PC-9 (cell line): ENCODE measurements at regions not wholly inside any gene's neighbourhood (a gene's known extent, or its start where the extent isn't known, plus 50 kb on each side); places are given as distances from the start of the nearest gene placed in this dataset.

Source experiments
- BruUV-seq: library from RNA; stranded (reverse); fragments of 400-500 nt; replicated peaks from 2 replicates; lab custom pipeline; 2021; lab: Mats Ljungman, UMichigan
- CTCF ChIA-PET: fragments of 300-600 bp; sonication (Branson Sonifier 250); formaldehyde crosslinking; loops from one replicate; lab custom pipeline; 2022; ENCODE audit warnings: antibody characterized with exemption; lab: Charles Lee
- POLR2A ChIA-PET: fragments of 300-600 bp; sonication (Branson Sonifier 250); formaldehyde crosslinking; loops from one replicate; lab custom pipeline; 2022; ENCODE audit warnings: antibody characterized with exemption; ENCODE audit not compliant: unreplicated experiment; lab: Charles Lee
- DNase-seq, 2 experiments: peaks; one replicate each; pipeline versions ENCODE4 v3.0.0 to v3.0.0-alpha.2; 2015 to 2022; ENCODE audit warnings: mixed read lengths in 1 of 2
- H2AFZ ChIP-seq: fragments of 200-600 bp; sonication (generic); 2 replicates; pipeline ENCODE4 v1.8.1; 2017; ENCODE audit warnings: antibody characterized with exemption
- H3F3A ChIP-seq: fragments of 200-600 bp; sonication (generic); 2 replicates; pipeline ENCODE4 v1.8.1; 2017; ENCODE audit warnings: antibody characterized with exemption, mild to moderate bottlenecking, low read depth; ENCODE audit not compliant: insufficient read depth
- H3K27ac ChIP-seq: fragments of 200-600 bp; sonication (generic); 2 replicates; pipeline ENCODE4 v1.6.1; 2016; ENCODE audit warnings: mixed run types
- H3K27me3 ChIP-seq: fragments of 200-600 bp; sonication (generic); 2 replicates; pipeline ENCODE4 v1.6.1; 2016; ENCODE audit warnings: low read depth, mixed run types; ENCODE audit not compliant: insufficient read depth
- H3K36me3 ChIP-seq: fragments of 200-600 bp; sonication (generic); 2 replicates; pipeline ENCODE4 v1.6.1; 2016; ENCODE audit warnings: low read depth, mixed run types
- H3K4me1 ChIP-seq: fragments of 200-600 bp; sonication (generic); replicated peaks from 2 replicates; pipeline ENCODE4 v1.6.1; 2016; ENCODE audit warnings: mixed run types; ENCODE audit not compliant: insufficient read depth
- H3K4me2 ChIP-seq: fragments of 200-600 bp; sonication (generic); 2 replicates; pipeline ENCODE4 v1.6.1; 2017; ENCODE audit warnings: mixed run types
- H3K4me3 ChIP-seq: fragments of 200-600 bp; sonication (generic); 2 replicates; pipeline ENCODE4 v1.6.1; 2016; ENCODE audit warnings: mixed run types
- H3K79me2 ChIP-seq: fragments of 200-600 bp; sonication (generic); 2 replicates; pipeline ENCODE4 v1.6.1; 2017; ENCODE audit warnings: low read depth, mixed run types
- H3K9me2 ChIP-seq: fragments of 200-600 bp; sonication (generic); 2 replicates; pipeline ENCODE4 v1.8.1; 2017; ENCODE audit warnings: mild to moderate bottlenecking; ENCODE audit not compliant: insufficient read depth
- H3K9me3 ChIP-seq: fragments of 200-600 bp; sonication (generic); 2 replicates; pipeline ENCODE4 v1.8.1; 2016; ENCODE audit warnings: low read depth; ENCODE audit not compliant: insufficient read depth
- H4K20me1 ChIP-seq: fragments of 200-600 bp; sonication (generic); 2 replicates; pipeline ENCODE4 v1.8.1; 2017; ENCODE audit not compliant: insufficient read depth
- EZH2 ChIP-seq: fragments of 200-600 bp; sonication (generic); IDR thresholded peaks from 2 replicates; pipeline ENCODE4 v1.8.0; 2017; ENCODE audit warnings: antibody characterized with exemption, low read depth
- intact Hi-C: fragments of 100-400 bp; cut with micrococcal nuclease; formaldehyde crosslinking; loops from one replicate; pipeline ENCODE4 v1.10.0; 2022; ENCODE audit not compliant: unreplicated experiment
- TF ChIP-seq, protein P1 (sequence below): fragments of 200-600 bp; sonication (generic); conservative IDR thresholded peaks from 2 replicates; pipeline ENCODE4 v1.6.1; 2017; ENCODE audit warnings: mixed run types, antibody characterized with exemption, mild to moderate bottlenecking, moderate library complexity

DNA sequence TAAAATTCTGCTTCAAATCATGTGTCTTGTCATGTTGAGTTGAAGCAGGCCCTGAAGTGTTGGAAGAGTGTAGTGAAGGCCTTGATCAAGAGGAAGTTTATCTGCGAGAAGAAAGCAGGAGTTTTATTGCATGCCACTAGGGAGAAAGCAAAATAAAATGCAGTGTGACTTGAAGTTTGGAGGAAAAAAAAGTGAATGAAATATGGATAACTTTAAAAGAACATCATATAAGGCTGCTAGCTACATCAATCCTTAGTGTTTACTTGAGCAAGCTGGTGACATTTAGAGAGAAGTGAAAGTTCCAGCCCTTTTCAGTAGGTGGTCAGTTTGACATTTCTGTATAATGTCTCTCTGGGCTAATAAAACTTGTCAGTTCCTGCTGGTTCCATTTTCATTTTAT lies 841.1 kb downstream of the TMTC2 start:
- Histone ChIP-seq H2AFZ (no peak overlapping the region), H3K4me3 (no peak overlapping the region), H3F3A (no peaks in the 10 kb centered on the region), H3K27me3 (no peaks in the 10 kb centered on the region), H3K4me1 (no peaks in the 10 kb centered on the region), H4K20me1 (no peaks in the 10 kb centered on the region), H3K79me2 (no peaks in the 10 kb centered on the region), H3K27ac (no peak overlapping the region), H3K4me2 (no peak overlapping the region), H3K36me3 (no peaks in the 10 kb centered on the region), H3K9me2 (no peaks in the 10 kb centered on the region), H3K9me3 (no peaks in the 10 kb centered on the region)
- intact Hi-C loops = no loop called here
- ChIA-PET POLR2A (no interaction called here), CTCF (no interaction called here)
- no peak for DNase-seq
- TF ChIP-seq, protein P1, sequence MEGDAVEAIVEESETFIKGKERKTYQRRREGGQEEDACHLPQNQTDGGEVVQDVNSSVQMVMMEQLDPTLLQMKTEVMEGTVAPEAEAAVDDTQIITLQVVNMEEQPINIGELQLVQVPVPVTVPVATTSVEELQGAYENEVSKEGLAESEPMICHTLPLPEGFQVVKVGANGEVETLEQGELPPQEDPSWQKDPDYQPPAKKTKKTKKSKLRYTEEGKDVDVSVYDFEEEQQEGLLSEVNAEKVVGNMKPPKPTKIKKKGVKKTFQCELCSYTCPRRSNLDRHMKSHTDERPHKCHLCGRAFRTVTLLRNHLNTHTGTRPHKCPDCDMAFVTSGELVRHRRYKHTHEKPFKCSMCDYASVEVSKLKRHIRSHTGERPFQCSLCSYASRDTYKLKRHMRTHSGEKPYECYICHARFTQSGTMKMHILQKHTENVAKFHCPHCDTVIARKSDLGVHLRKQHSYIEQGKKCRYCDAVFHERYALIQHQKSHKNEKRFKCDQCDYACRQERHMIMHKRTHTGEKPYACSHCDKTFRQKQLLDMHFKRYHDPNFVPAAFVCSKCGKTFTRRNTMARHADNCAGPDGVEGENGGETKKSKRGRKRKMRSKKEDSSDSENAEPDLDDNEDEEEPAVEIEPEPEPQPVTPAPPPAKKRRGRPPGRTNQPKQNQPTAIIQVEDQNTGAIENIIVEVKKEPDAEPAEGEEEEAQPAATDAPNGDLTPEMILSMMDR = no peak
- TF ChIP-seq EZH2 = no peak
- no TSS peak for BruUV-seq

- ChIA-PET POLR2A (no interaction called here), CTCF (no interaction called here)
- H2AFZ ChIP-seq = no peak overlapping the region
- TF ChIP-seq, protein P1 = no peak
- no peak for TF ChIP-seq EZH2
- no peaks in the 10 kb centered on the region for H3K9me2 ChIP-seq
- no peaks in the 10 kb centered on the region for H3K27me3 ChIP-seq
- H3K9me3 ChIP-seq = no peaks in the 10 kb centered on the region
- BruUV-seq = no TSS peak
- H3K4me3 ChIP-seq = no peak overlapping the region
- H3K27ac ChIP-seq = no peak overlapping the region
- no peaks in the 10 kb centered on the region for H3F3A ChIP-seq
- H4K20me1 ChIP-seq = no peaks in the 10 kb centered on the region
- no peak overlapping the region for H3K4me2 ChIP-seq
- H3K79me2 ChIP-seq = no peaks in the 10 kb centered on the region
- intact Hi-C loops = no loop called here
- no peak for DNase-seq
- no peaks in the 10 kb centered on the region for H3K36me3 ChIP-seq
- peaks cover 9% of the 10 kb centered on the region for H3K4me1 ChIP-seq
Observed at GRCh38 chr12:83515306-83516026, 828.8 kb downstream of the TMTC2 start.

DNA sequence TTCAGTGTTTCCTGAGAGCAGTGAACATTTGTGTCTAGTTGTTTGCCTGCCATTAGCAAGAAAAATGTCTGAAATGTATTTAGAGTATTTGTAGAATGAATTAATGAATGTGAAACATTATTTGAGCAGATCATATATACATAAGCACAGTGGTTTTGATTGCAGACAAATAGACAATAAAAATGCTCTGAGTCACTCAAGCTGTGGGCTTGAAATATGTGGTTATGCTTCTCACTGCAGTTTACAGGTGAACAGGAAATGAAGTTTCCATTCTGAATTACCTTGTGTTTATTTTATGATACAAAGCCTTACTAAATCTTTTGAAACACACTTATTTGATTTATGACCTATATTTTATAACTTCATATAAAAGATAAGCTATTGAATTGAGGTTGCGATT lies 827.7 kb downstream of the TMTC2 start:
- Histone ChIP-seq H3K9me3 (no peaks in the 10 kb centered on the region), H3K27me3 (no peaks in the 10 kb centered on the region), H3K79me2 (no peaks in the 10 kb centered on the region), H2AFZ (no peak overlapping the region), H3K4me2 (no peak overlapping the region; the same call in 1 of the 2 replicates), H3K4me1 (peaks cover 9% of the 10 kb centered on the region), H4K20me1 (no peaks in the 10 kb centered on the region), H3K4me3 (no peak overlapping the region), H3F3A (no peaks in the 10 kb centered on the region), H3K9me2 (no peaks in the 10 kb centered on the region), H3K36me3 (no peaks in the 10 kb centered on the region), H3K27ac (no peak overlapping the region)
- TF ChIP-seq EZH2 = no peak
- TF ChIP-seq, protein P1 = no peak
- no TSS peak for BruUV-seq
- POLR2A ChIA-PET = no interaction called here
- intact Hi-C loops = no loop called here
- CTCF ChIA-PET = no interaction called here
- DNase-seq = peak in 1 of 2 experiments; percentile 40
